ENCODE measurements at regions not wholly inside any gene's neighbourhood (a gene's known extent, or its start where the extent isn't known, plus 50 kb on each side); places are given as distances from the start of the nearest gene placed in this dataset.

- TF ChIP-seq TAF1 (IDR thresholded peaks at IDR 0.05; ENCODE audit: borderline replicate concordance, low read depth, low read length) (no peak), POLR2AphosphoS5 (IDR thresholded peaks at IDR 0.05; ENCODE audit: low read depth, low read length) (no peak), POLR2A (IDR thresholded peaks at IDR 0.05; ENCODE audit: low read depth, low read length) (no peak)
These were observed 54.9 kb upstream of the IGF1 start for GRCh38 chr12:102535306-102535705.

Data from GM12892 (cell line).